Activated B cell treated with CpG ODN at 0.5 μM for 24 hours (primary cell): ENCODE measurements at regions not wholly inside any gene's neighbourhood (a gene's known extent, or its start where the extent isn't known, plus 50 kb on each side); places are given as distances from the start of the nearest gene placed in this dataset.
"Not testable (repeated sequence)": the region's sequence is repeated elsewhere in the genome, so short reads cannot be mapped to it uniquely, and the experiment has no call there.

Source experiments
- ATAC-seq: fragments of 200-7000 bp; cut with Tn5 transposase; one replicate; pipeline ENCODE4 v1.10.0; 2021; ENCODE audit warnings: low read depth, mild to moderate bottlenecking, moderate library complexity
- CTCF ChIA-PET: fragments of 350-600 bp; sonication (Branson Sonifier 250); formaldehyde crosslinking; loops from one replicate; lab custom pipeline; 2021; ENCODE audit warnings: antibody characterized with exemption; lab: Charles Lee
- POLR2A ChIA-PET: fragments of 350-600 bp; sonication (Branson Sonifier 250); formaldehyde crosslinking; loops from one replicate; lab custom pipeline; 2021; ENCODE audit warnings: antibody characterized with exemption; lab: Charles Lee
- DNase-seq: peaks from one replicate; pipeline ENCODE4 v3.0.0; 2022
- H3K27ac Mint-ChIP-seq: one replicate; pipeline ENCODE4 v1.8.0; 2020; ENCODE audit warnings: mixed read lengths
- H3K27me3 Mint-ChIP-seq: one replicate; pipeline ENCODE4 v1.8.0; 2021; ENCODE audit warnings: mixed read lengths
- H3K36me3 Mint-ChIP-seq: one replicate; pipeline ENCODE4 v1.8.0; 2021; ENCODE audit warnings: low read depth, mixed read lengths
- H3K4me1 Mint-ChIP-seq: one replicate; pipeline ENCODE4 v1.8.0; 2021; ENCODE audit warnings: mixed read lengths
- H3K4me3 Mint-ChIP-seq: one replicate; pipeline ENCODE4 v1.8.0; 2020; ENCODE audit warnings: mild to moderate bottlenecking, mixed read lengths
- H3K9me3 Mint-ChIP-seq: one replicate; pipeline ENCODE4 v1.8.0; 2020; ENCODE audit warnings: mixed read lengths
- CTCF ChIP-seq: fragments of 200-600 bp; IDR thresholded peaks from one replicate; pipeline ENCODE4 v1.8.0; 2022; ENCODE audit warnings: antibody characterized with exemption, mild to moderate bottlenecking
- intact Hi-C: fragments of 100-400 bp; cut with micrococcal nuclease; formaldehyde crosslinking; loops from one replicate; pipeline ENCODE4 v1.15.1; 2024

- no peak for TF ChIP-seq CTCF
- no peak for ATAC-seq
- Mint-ChIP-seq H3K36me3 (no peaks in the 10 kb centered on the region), H3K27me3 (no peaks in the 10 kb centered on the region), H3K27ac (no peak overlapping the region), H3K9me3 (peaks cover 12% of the 10 kb centered on the region), H3K4me3 (no peak overlapping the region), H3K4me1 (no peaks in the 10 kb centered on the region)
- intact Hi-C loops, result no loop called here
- POLR2A ChIA-PET, result no interaction called here
- CTCF ChIA-PET, result no interaction called here
- DNase-seq, result no peak
These were observed 500.9 kb downstream of the NEBL start for GRCh38 chr10:20396205-20396604.

- no peak for TF ChIP-seq CTCF
- H3K27me3 Mint-ChIP-seq, result no peaks in the 10 kb centered on the region
- peaks cover 4% of the 10 kb centered on the region for H3K9me3 Mint-ChIP-seq
- H3K4me1 Mint-ChIP-seq, result no peaks in the 10 kb centered on the region
- H3K36me3 Mint-ChIP-seq, result no peaks in the 10 kb centered on the region
- POLR2A ChIA-PET, result no interaction called here
- ATAC-seq (no peak), DNase-seq (no peak)
- intact Hi-C loops, result no loop called here
- CTCF ChIA-PET, result no interaction called here
- no peak overlapping the region for H3K27ac Mint-ChIP-seq
- no peak overlapping the region for H3K4me3 Mint-ChIP-seq
These were observed 505.5 kb downstream of the NEBL start for GRCh38 chr10:20391629-20392028.

GRCh38 chr10:20381761-20382160 lies 515.4 kb downstream of the NEBL start:
- ChIA-PET CTCF (no interaction called here), POLR2A (no interaction called here)
- no peak overlapping the region for H3K27ac Mint-ChIP-seq
- H3K4me1 Mint-ChIP-seq, result no peaks in the 10 kb centered on the region
- DNase-seq, result no peak
- intact Hi-C loops, result no loop called here
- H3K4me3 Mint-ChIP-seq, result no peak overlapping the region
- no peak for ATAC-seq
- H3K36me3 Mint-ChIP-seq, result no peaks in the 10 kb centered on the region
- peaks cover 4% of the 10 kb centered on the region for H3K9me3 Mint-ChIP-seq
- TF ChIP-seq CTCF, result no peak
- H3K27me3 Mint-ChIP-seq, result no peaks in the 10 kb centered on the region

GRCh38 chr10:20380401-20380800 lies 516.7 kb downstream of the NEBL start:
- POLR2A ChIA-PET, result no interaction called here
- Mint-ChIP-seq H3K27me3 (no peaks in the 10 kb centered on the region), H3K4me3 (no peak overlapping the region), H3K36me3 (no peaks in the 10 kb centered on the region), H3K27ac (no peak overlapping the region), H3K4me1 (no peaks in the 10 kb centered on the region), H3K9me3 (peaks cover 6% of the 10 kb centered on the region)
- intact Hi-C loops, result no loop called here
- ATAC-seq (no peak), DNase-seq (no peak)
- CTCF ChIA-PET, result no interaction called here
- TF ChIP-seq CTCF, result no peak

GRCh38 chr10:20372748-20373147 lies 524.4 kb downstream of the NEBL start:
- Mint-ChIP-seq H3K27me3 (no peaks in the 10 kb centered on the region), H3K4me1 (no peaks in the 10 kb centered on the region), H3K4me3 (no peak overlapping the region), H3K27ac (no peak overlapping the region), H3K36me3 (no peaks in the 10 kb centered on the region), H3K9me3 (peaks cover 17% of the 10 kb centered on the region)
- no peak for TF ChIP-seq CTCF
- no peak for ATAC-seq
- CTCF ChIA-PET, result no interaction called here
- intact Hi-C loops, result no loop called here
- DNase-seq, result no peak
- POLR2A ChIA-PET, result no interaction called here

GRCh38 chr10:20370977-20371533 lies 526.1 kb downstream of the NEBL start:
- H3K27me3 Mint-ChIP-seq, H3K36me3 Mint-ChIP-seq, H3K27ac Mint-ChIP-seq, H3K4me1 Mint-ChIP-seq, CTCF ChIA-PET, ATAC-seq, intact Hi-C loops, H3K4me3 Mint-ChIP-seq, DNase-seq, POLR2A ChIA-PET: not testable (repeated sequence)
- peaks cover 16% of the 10 kb centered on the region for H3K9me3 Mint-ChIP-seq
